ENCODE measurements at regions not wholly inside any gene's neighbourhood (a gene's known extent, or its start where the extent isn't known, plus 50 kb on each side); places are given as distances from the start of the nearest gene placed in this dataset.

DNA sequence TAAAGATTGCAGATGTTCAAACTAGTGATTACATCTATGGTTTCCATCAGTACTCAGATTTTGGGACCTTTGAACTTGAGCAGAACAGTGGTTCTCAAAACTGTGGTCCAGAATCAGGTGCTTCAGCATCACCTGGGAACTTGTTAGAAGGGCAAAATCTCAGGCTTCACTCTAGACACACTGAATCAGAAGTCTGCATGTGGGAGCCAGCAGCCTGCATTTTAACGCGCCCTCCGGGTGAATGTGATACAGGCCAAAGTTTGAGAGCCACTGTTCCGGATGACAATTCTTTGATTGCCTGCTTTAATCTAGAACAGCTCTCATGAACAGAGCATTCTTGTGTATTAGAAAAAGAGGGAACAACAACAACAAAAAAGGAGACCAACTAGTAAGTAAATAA lies 261.7 kb downstream of the GPD2 start:
- TF ChIP-seq, protein P1, sequence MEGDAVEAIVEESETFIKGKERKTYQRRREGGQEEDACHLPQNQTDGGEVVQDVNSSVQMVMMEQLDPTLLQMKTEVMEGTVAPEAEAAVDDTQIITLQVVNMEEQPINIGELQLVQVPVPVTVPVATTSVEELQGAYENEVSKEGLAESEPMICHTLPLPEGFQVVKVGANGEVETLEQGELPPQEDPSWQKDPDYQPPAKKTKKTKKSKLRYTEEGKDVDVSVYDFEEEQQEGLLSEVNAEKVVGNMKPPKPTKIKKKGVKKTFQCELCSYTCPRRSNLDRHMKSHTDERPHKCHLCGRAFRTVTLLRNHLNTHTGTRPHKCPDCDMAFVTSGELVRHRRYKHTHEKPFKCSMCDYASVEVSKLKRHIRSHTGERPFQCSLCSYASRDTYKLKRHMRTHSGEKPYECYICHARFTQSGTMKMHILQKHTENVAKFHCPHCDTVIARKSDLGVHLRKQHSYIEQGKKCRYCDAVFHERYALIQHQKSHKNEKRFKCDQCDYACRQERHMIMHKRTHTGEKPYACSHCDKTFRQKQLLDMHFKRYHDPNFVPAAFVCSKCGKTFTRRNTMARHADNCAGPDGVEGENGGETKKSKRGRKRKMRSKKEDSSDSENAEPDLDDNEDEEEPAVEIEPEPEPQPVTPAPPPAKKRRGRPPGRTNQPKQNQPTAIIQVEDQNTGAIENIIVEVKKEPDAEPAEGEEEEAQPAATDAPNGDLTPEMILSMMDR (conservative IDR thresholded peaks at IDR 0.05; ENCODE audit: low read length): no peak
- no peak for TF ChIP-seq EZH2phosphoT487 (IDR thresholded peaks at IDR 0.05; ENCODE audit: borderline replicate concordance, low read depth, low read length)

All from OCI-LY7 (cell line).